Mucosa of descending colon (tissue), 3 donors: ENCODE measurements at regions not wholly inside any gene's neighbourhood (a gene's known extent, or its start where the extent isn't known, plus 50 kb on each side); places are given as distances from the start of the nearest gene placed in this dataset.
"Not testable (repeated sequence)": the region's sequence is repeated elsewhere in the genome, so short reads cannot be mapped to it uniquely, and the experiment has no call there.

Source experiments
- ATAC-seq: fragments of 200-7000 bp; cut with Tn5 transposase; one replicate; pipeline ENCODE4 v1.9.1; 2020; ENCODE audit warnings: mild to moderate bottlenecking, moderate library complexity
- DNase-seq, 3 donors: peaks; one replicate each; pipeline ENCODE4 v3.0.0-alpha.2; 2020
- H3K36me3 ChIP-seq: fragments of 200-600 bp; one replicate; pipeline ENCODE4 v1.8.0; 2021; ENCODE audit warnings: low read depth, mild to moderate bottlenecking
- H3K4me1 ChIP-seq: fragments of 200-600 bp; one replicate; pipeline ENCODE4 v1.8.0; 2021; ENCODE audit warnings: low read depth, mild to moderate bottlenecking
- H3K4me3 ChIP-seq: fragments of 200-600 bp; one replicate; pipeline ENCODE4 v1.8.0; 2021; ENCODE audit warnings: mild to moderate bottlenecking
- H3K9me3 ChIP-seq: fragments of 200-600 bp; one replicate; pipeline ENCODE4 v1.8.0; 2021; ENCODE audit warnings: mild to moderate bottlenecking
- CTCF ChIP-seq: fragments of 200-600 bp; IDR thresholded peaks from one replicate; pipeline ENCODE4 v1.8.0; 2022; ENCODE audit warnings: antibody characterized with exemption, mild to moderate bottlenecking
- intact Hi-C, 2 donors: fragments of 100-400 bp; cut with DNase I in 1 of 2; cut with micrococcal nuclease in 1 of 2; formaldehyde crosslinking; loops; one replicate each; pipeline versions ENCODE4 v1.11.0 to v1.11.1; 2022; cut with DNase I, micrococcal nuclease
- donor health status: DM: no; HTN: no; CAD: no; lungs with moderate emphysema.
- donor health status: DM: no; HTN: no; CAD: no.
- donor health status: DM: no; HTN: yes; CAD: no.

- Histone ChIP-seq H3K4me1 (no peaks in the 10 kb centered on the region), H3K9me3 (no peaks in the 10 kb centered on the region), H3K36me3 (no peaks in the 10 kb centered on the region), H3K4me3 (no peak overlapping the region)
- intact Hi-C loops = no loop called here
- no peak for DNase-seq
- TF ChIP-seq CTCF = no peak
- no peak for ATAC-seq
Measured at GRCh38 chr9:74413876-74414275, 83.3 kb upstream of the RORB start.

DNA sequence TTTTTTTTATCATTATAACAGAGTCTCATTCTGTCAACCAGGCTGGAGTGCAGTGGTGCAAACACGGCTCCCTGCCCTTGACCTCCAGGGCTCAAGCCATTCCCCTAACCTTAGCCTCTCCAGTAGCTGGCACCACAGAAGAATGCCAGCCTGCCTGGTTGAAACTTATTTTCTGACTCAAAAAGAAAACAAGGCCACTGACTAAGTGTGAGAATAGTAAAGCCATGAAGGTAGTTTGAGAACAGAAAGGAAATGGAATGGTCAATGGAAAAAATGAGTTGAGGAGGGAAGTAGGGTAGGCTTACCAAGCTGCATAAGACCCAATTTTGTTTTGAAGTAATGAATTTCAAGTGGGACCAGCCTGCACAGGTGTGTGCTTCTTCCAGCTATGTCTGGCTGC lies 82.8 kb upstream of the RORB start:
- ATAC-seq (no peak), DNase-seq (no peak)
- no peak for TF ChIP-seq CTCF
- Histone ChIP-seq H3K4me3 (no peak overlapping the region), H3K9me3 (no peaks in the 10 kb centered on the region), H3K36me3 (no peaks in the 10 kb centered on the region), H3K4me1 (no peaks in the 10 kb centered on the region)
- intact Hi-C loops = no loop called here

- Histone ChIP-seq H3K9me3 (no peaks in the 10 kb centered on the region), H3K36me3 (no peaks in the 10 kb centered on the region), H3K4me1 (no peaks in the 10 kb centered on the region), H3K4me3 (no peak overlapping the region)
- ATAC-seq (no peak), DNase-seq (no peak)
- no peak for TF ChIP-seq CTCF
- intact Hi-C loops = no loop called here
Measured at GRCh38 chr9:74415995-74416394, 81.1 kb upstream of the RORB start.

- DNase-seq, intact Hi-C loops, H3K4me3 ChIP-seq: not testable (repeated sequence)
Measured at GRCh38 chr9:74424488-74424887, 72.6 kb upstream of the RORB start.

GRCh38 chr9:74431467-74431866 lies 65.7 kb upstream of the RORB start:
- Histone ChIP-seq H3K36me3 (no peaks in the 10 kb centered on the region), H3K4me3 (no peak overlapping the region), H3K9me3 (no peaks in the 10 kb centered on the region), H3K4me1 (no peaks in the 10 kb centered on the region)
- no peak for DNase-seq
- TF ChIP-seq CTCF = no peak
- intact Hi-C loops = no loop called here
- no peak for ATAC-seq

More at GRCh38 chr9:74424488-74424887, 72.6 kb upstream of the RORB start:
- not testable (repeated sequence) for H3K36me3 ChIP-seq, H3K9me3 ChIP-seq, ATAC-seq, H3K4me1 ChIP-seq

GRCh38 chr9:74443036-74443750 lies 53.9 kb upstream of the RORB start:
- no peak overlapping the region for H3K4me3 ChIP-seq
- ATAC-seq = no peak
- no peak for DNase-seq
- intact Hi-C loops = no loop called here
- H3K4me1 ChIP-seq = no peaks in the 10 kb centered on the region
- no peak for TF ChIP-seq CTCF
- no peaks in the 10 kb centered on the region for H3K9me3 ChIP-seq
- H3K36me3 ChIP-seq = no peaks in the 10 kb centered on the region
